ENCODE measurements at regions not wholly inside any gene's neighbourhood (a gene's known extent, or its start where the extent isn't known, plus 50 kb on each side); places are given as distances from the start of the nearest gene placed in this dataset.

GRCh38 chr11:28517621-28518020, 409.4 kb downstream of the METTL15 start:
- no peak for DNase-seq (ENCODE audit: low spot score)
- Histone ChIP-seq H3K4me1 (ENCODE audit: insufficient read depth, poor library complexity, severe bottlenecking) (peaks cover 10% of the 10 kb centered on the region), H3K4me3 (ENCODE audit: severe bottlenecking) (no peak overlapping the region), H3K36me3 (ENCODE audit: low read depth) (no peaks in the 10 kb centered on the region), H3K27me3 (ENCODE audit: insufficient read depth, poor library complexity, severe bottlenecking) (no peaks in the 10 kb centered on the region), H3K9me3 (ENCODE audit: severe bottlenecking) (no peaks in the 10 kb centered on the region), H3K27ac (ENCODE audit: poor library complexity, severe bottlenecking) (no peak overlapping the region)
- no peak for ATAC-seq (ENCODE audit: low read depth)
- no peak for TF ChIP-seq CTCF (IDR thresholded peaks at IDR 0.05; ENCODE audit: poor library complexity, severe bottlenecking)

GRCh38 chr11:28514391-28514790, 406.2 kb downstream of the METTL15 start:
- Histone ChIP-seq H3K27ac (ENCODE audit: poor library complexity, severe bottlenecking) (no peak overlapping the region), H3K4me3 (ENCODE audit: severe bottlenecking) (no peak overlapping the region), H3K9me3 (ENCODE audit: severe bottlenecking) (no peaks in the 10 kb centered on the region), H3K4me1 (ENCODE audit: insufficient read depth, poor library complexity, severe bottlenecking) (no peaks in the 10 kb centered on the region), H3K36me3 (ENCODE audit: low read depth) (no peaks in the 10 kb centered on the region), H3K27me3 (ENCODE audit: insufficient read depth, poor library complexity, severe bottlenecking) (no peaks in the 10 kb centered on the region)
- no peak for ATAC-seq (ENCODE audit: low read depth)
- TF ChIP-seq CTCF (IDR thresholded peaks at IDR 0.05; ENCODE audit: poor library complexity, severe bottlenecking) = no peak
- no peak for DNase-seq (ENCODE audit: low spot score)

- H3K27ac ChIP-seq (ENCODE audit: poor library complexity, severe bottlenecking) = no peak overlapping the region
- no peaks in the 10 kb centered on the region for H3K4me1 ChIP-seq (ENCODE audit: insufficient read depth, poor library complexity, severe bottlenecking)
- H3K4me3 ChIP-seq (ENCODE audit: severe bottlenecking) = no peak overlapping the region
- H3K9me3 ChIP-seq (ENCODE audit: severe bottlenecking) = no peaks in the 10 kb centered on the region
- H3K36me3 ChIP-seq (ENCODE audit: low read depth) = no peaks in the 10 kb centered on the region
- DNase-seq (ENCODE audit: low spot score) (no peak), ATAC-seq (ENCODE audit: low read depth) (no peak)
- TF ChIP-seq CTCF (IDR thresholded peaks at IDR 0.05; ENCODE audit: poor library complexity, severe bottlenecking) = no peak
- no peaks in the 10 kb centered on the region for H3K27me3 ChIP-seq (ENCODE audit: insufficient read depth, poor library complexity, severe bottlenecking)
Measured at GRCh38 chr11:28512143-28512756, 404.1 kb downstream of the METTL15 start.

GRCh38 chr11:28505232-28505631, 397.0 kb downstream of the METTL15 start:
- DNase-seq (ENCODE audit: low spot score) (no peak), ATAC-seq (ENCODE audit: low read depth) (no peak)
- H3K36me3 ChIP-seq (ENCODE audit: low read depth) = no peaks in the 10 kb centered on the region
- no peak for TF ChIP-seq CTCF (IDR thresholded peaks at IDR 0.05; ENCODE audit: poor library complexity, severe bottlenecking)
- no peaks in the 10 kb centered on the region for H3K27me3 ChIP-seq (ENCODE audit: insufficient read depth, poor library complexity, severe bottlenecking)
- no peaks in the 10 kb centered on the region for H3K4me1 ChIP-seq (ENCODE audit: insufficient read depth, poor library complexity, severe bottlenecking)
- no peak overlapping the region for H3K4me3 ChIP-seq (ENCODE audit: severe bottlenecking)
- no peaks in the 10 kb centered on the region for H3K9me3 ChIP-seq (ENCODE audit: severe bottlenecking)
- H3K27ac ChIP-seq (ENCODE audit: poor library complexity, severe bottlenecking) = no peak overlapping the region

- ATAC-seq (ENCODE audit: low read depth) (no peak), DNase-seq (ENCODE audit: low spot score) (no peak)
- Histone ChIP-seq H3K27ac (ENCODE audit: poor library complexity, severe bottlenecking) (no peak overlapping the region), H3K27me3 (ENCODE audit: insufficient read depth, poor library complexity, severe bottlenecking) (no peaks in the 10 kb centered on the region), H3K4me3 (ENCODE audit: severe bottlenecking) (no peak overlapping the region), H3K4me1 (ENCODE audit: insufficient read depth, poor library complexity, severe bottlenecking) (no peaks in the 10 kb centered on the region), H3K36me3 (ENCODE audit: low read depth) (no peaks in the 10 kb centered on the region), H3K9me3 (ENCODE audit: severe bottlenecking) (no peaks in the 10 kb centered on the region)
- TF ChIP-seq CTCF (IDR thresholded peaks at IDR 0.05; ENCODE audit: poor library complexity, severe bottlenecking) = no peak
Measured at GRCh38 chr11:28504555-28505110, 396.4 kb downstream of the METTL15 start.

All from RWPE2 (cell line).